Mesothelial cell of epicardium (in vitro differentiated cells): ENCODE measurements at regions not wholly inside any gene's neighbourhood (a gene's known extent, or its start where the extent isn't known, plus 50 kb on each side); places are given as distances from the start of the nearest gene placed in this dataset.

Experiments used
- DNase-seq, 2 experiments: peaks; one replicate each; pipeline ENCODE4 v3.0.0; 2021; ENCODE audit warnings: low spot score in 2 of 2; ENCODE audit not compliant: unreplicated experiment in 2 of 2
- H3K27ac Mint-ChIP-seq: 2 replicates; pipeline ENCODE4 v1.8.0; 2021; ENCODE audit warnings: mixed read lengths
- H3K27me3 Mint-ChIP-seq: 2 replicates; pipeline ENCODE4 v1.8.0; 2021; ENCODE audit warnings: low read depth, mixed read lengths
- H3K36me3 Mint-ChIP-seq: 2 replicates; pipeline ENCODE4 v1.8.0; 2021; ENCODE audit warnings: mixed read lengths
- H3K4me1 Mint-ChIP-seq: 2 replicates; pipeline ENCODE4 v1.8.0; 2021; ENCODE audit warnings: mixed read lengths
- H3K4me3 Mint-ChIP-seq: 2 replicates; pipeline ENCODE4 v1.8.0; 2021; ENCODE audit warnings: mild to moderate bottlenecking, moderate library complexity, mixed read lengths
- H3K9me3 Mint-ChIP-seq: 2 replicates; pipeline ENCODE4 v1.8.0; 2021; ENCODE audit warnings: mixed read lengths
- CTCF ChIP-seq: fragments of 200-600 bp; sonication (generic); IDR thresholded peaks from one replicate; pipeline ENCODE4 v1.5.0; 2021; ENCODE audit warnings: antibody characterized with exemption; ENCODE audit not compliant: unreplicated experiment

DNA sequence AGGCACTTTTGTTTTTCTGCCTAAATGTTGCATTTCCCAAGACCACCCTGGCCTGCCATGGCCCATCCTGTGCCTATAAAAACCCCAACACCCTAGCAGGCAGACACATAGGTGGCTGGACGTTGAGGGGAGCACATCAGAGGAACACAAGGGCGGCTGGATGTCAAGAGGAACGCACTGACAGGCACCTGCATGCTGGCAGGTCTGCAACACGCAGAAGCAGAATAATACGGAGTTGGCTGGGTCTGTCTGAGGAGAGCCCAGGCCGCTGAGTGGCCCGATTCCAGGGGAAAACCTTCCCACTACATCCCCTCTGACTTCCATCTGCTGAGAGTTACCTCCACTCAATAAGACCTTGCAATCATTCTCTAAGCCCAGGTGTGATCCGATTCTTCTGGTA, 765.6 kb downstream of the PLOD2 start:
- no peak for TF ChIP-seq CTCF
- DNase-seq: no peak
- Mint-ChIP-seq H3K27me3 (no peaks in the 10 kb centered on the region), H3K4me1 (peaks cover 5% of the 10 kb centered on the region), H3K27ac (no peak overlapping the region), H3K36me3 (no peaks in the 10 kb centered on the region), H3K4me3 (no peak overlapping the region), H3K9me3 (peaks cover 3% of the 10 kb centered on the region)

DNA sequence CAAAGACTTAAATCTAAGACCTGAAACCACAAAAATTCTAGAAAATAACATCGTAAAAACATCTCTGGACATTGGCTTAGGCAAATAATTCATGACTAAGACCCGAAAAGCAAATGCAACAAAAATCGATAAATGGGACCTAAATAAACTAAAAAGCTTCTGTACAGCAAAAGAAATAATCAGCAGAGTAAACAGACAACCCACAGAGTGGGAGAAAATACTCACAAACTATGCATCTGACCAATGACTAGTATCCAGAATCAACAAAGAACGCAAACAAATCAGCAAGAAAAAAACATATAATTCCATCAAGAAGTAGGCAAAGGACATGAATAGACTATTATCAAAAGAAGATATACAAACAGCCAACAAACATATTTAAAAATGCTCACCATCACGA, 749.4 kb downstream of the PLOD2 start:
- peaks cover 4% of the 10 kb centered on the region for H3K36me3 Mint-ChIP-seq
- H3K27me3 Mint-ChIP-seq: no peaks in the 10 kb centered on the region
- DNase-seq: no peak
- no peaks in the 10 kb centered on the region for H3K4me1 Mint-ChIP-seq
- TF ChIP-seq CTCF: no peak
- no peak overlapping the region for H3K27ac Mint-ChIP-seq
- H3K9me3 Mint-ChIP-seq: peaks cover 31% of the 10 kb centered on the region
- H3K4me3 Mint-ChIP-seq: no peak overlapping the region

DNA sequence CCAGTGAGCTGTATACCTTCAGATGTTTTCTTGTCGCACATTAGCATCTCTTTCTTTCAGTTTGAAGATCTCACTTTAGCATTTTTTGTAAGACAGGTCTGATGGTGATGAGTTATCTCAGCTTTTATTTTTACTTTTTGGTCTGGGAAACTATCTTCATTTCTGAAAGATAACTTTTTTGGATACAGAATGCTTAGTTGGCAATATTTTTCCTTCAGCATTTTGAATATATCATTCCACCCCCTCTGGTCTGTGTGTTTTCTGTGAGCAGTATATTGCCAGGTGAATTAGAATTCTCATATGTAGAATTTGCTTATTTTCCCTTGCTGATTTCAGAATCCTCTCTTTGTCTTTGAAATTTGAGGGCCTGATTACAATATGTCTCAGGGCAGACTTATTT, 743.3 kb downstream of the PLOD2 start:
- no peak overlapping the region for H3K27ac Mint-ChIP-seq
- peaks cover 25% of the 10 kb centered on the region for H3K9me3 Mint-ChIP-seq
- no peak for TF ChIP-seq CTCF
- H3K36me3 Mint-ChIP-seq: no peaks in the 10 kb centered on the region
- H3K27me3 Mint-ChIP-seq: no peaks in the 10 kb centered on the region
- H3K4me1 Mint-ChIP-seq: peaks cover 2% of the 10 kb centered on the region
- H3K4me3 Mint-ChIP-seq: no peak overlapping the region
- no peak for DNase-seq

DNA sequence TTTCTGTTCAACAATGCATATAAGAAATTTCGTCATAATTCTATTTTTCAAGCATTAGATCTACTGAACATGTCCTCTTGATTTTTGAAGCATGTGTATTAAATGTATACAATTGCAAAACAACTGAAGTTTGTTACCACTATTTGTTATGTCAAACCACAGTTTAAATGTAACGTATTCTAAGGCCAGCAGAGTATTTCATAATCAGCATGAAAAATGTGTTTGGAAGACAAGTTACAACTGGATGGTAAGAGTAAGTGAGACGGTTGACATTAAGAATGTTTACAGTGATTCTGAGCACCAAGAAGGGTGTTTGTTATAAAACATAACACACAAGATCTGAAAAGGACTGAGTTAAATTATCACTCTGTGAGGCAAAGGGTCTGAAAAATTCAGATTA, 738.4 kb downstream of the PLOD2 start:
- Mint-ChIP-seq H3K27me3 (no peaks in the 10 kb centered on the region), H3K4me3 (no peak overlapping the region), H3K27ac (no peak overlapping the region), H3K4me1 (peaks cover 2% of the 10 kb centered on the region), H3K9me3 (peaks cover 4% of the 10 kb centered on the region), H3K36me3 (no peaks in the 10 kb centered on the region)
- no peak for TF ChIP-seq CTCF
- DNase-seq: no peak

DNA sequence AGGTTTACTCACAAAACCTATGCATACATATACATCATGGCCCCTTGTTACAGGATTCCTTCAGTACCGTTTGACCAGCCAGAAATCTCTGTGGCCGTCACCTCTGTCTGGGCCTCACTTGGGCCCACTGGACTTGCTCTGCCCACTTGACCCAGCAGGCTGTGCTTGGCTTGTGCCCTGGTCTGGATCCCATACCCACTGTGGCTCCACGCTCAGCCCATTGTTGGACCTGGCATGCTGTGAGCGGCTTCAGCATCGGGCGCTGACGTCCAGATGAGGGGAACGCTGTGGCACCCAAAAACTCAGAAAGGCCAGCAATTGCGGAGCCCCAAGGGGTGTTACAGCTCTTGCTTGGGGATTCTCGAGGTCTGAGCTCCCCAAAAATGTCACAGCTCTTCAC, 733.6 kb downstream of the PLOD2 start:
- TF ChIP-seq CTCF: no peak
- no peak for DNase-seq
- Mint-ChIP-seq H3K4me1 (peaks cover 4% of the 10 kb centered on the region), H3K4me3 (no peak overlapping the region), H3K27ac (no peak overlapping the region), H3K27me3 (no peaks in the 10 kb centered on the region), H3K9me3 (peaks cover 7% of the 10 kb centered on the region), H3K36me3 (no peaks in the 10 kb centered on the region)

DNA sequence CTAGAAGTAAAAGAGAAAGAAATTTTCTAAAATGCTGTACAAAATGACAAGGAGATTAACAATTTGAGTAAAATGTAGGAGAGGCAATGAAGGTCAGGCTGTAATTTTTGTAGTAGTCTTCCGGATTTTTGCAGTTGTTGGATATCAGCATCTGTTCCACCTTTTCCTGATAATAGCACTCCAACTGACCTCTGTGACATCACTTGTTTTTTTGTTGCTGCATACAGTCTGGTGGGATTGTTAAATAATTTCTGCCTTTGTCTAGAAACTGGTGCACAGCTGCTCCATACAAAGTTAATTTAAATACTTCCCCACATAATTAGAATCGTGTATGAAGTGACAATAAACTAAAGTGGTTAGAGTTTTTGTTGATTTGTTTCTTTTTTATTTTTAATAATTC, 731.4 kb downstream of the PLOD2 start:
- Mint-ChIP-seq H3K36me3 (no peaks in the 10 kb centered on the region), H3K27ac (no peak overlapping the region), H3K4me1 (peaks cover 6% of the 10 kb centered on the region), H3K4me3 (no peak overlapping the region), H3K9me3 (peaks cover 7% of the 10 kb centered on the region), H3K27me3 (no peaks in the 10 kb centered on the region)
- no peak for DNase-seq
- no peak for TF ChIP-seq CTCF
